ENCODE measurements at regions not wholly inside any gene's neighbourhood (a gene's known extent, or its start where the extent isn't known, plus 50 kb on each side); places are given as distances from the start of the nearest gene placed in this dataset.

DNA sequence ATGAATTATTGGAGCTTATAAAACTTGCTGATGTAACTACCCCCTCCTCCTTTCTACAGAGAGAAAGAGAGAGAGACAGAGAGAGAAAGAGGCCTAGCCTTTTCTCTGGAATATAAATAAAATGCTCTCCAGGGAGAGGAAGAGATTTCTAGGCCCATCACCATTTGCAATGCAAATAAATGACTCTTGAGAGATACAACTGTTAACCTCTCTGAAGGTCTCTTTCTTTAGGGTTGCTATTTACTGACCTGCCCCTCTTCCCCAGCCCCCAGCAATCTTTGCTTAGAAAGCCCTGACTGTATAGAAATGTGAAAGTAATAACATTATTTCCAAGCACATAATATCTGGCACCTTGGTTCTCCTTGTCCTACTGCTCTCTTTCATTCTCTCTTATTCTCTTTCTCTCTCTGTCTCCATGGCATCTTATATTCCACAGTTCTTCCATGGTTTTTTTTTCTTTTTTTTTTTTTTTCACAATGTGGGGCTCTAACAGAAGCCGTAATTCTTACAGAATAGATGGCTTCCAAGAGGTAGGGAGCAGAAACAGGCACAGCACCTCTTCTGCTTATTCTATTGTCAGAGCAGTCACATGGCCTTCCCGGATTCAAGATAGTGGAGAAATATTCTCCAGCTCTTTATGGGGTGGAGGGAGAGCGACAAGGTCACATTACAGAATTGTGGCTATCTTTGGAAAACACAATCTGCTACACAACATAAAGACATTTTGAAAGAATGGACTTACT lies 1087.9 kb upstream of the NUDT12 start:
- H3K9ac ChIP-seq: no peak overlapping the region
- H3K4me3 ChIP-seq: no peak overlapping the region
- H4K20me1 ChIP-seq: no peaks in the 10 kb centered on the region
- H3K27ac ChIP-seq: no peak overlapping the region
- H3K4me1 ChIP-seq: peaks cover 0 to 8% (median 0%) of the 10 kb centered on the region in 10 experiments; a peak in 4 of 20 replicates
- peaks cover 0 to 12% (median 6%) of the 10 kb centered on the region in 11 experiments; a peak in 6 of 22 replicates for H3K9me3 ChIP-seq (replicated peaks in 1 of 11)
- H3K27me3 ChIP-seq: no peaks in the 10 kb centered on the region
- peak overlapping the region in 3 of 11 experiments; percentile 7 to 32 (median 26); a peak in 3 of 22 replicates for H3K4me2 ChIP-seq
- TF ChIP-seq Cebpa-rat (IDR thresholded peaks at IDR 0.05): no peak
- no peaks in the 10 kb centered on the region for H3K36me3 ChIP-seq

DNA sequence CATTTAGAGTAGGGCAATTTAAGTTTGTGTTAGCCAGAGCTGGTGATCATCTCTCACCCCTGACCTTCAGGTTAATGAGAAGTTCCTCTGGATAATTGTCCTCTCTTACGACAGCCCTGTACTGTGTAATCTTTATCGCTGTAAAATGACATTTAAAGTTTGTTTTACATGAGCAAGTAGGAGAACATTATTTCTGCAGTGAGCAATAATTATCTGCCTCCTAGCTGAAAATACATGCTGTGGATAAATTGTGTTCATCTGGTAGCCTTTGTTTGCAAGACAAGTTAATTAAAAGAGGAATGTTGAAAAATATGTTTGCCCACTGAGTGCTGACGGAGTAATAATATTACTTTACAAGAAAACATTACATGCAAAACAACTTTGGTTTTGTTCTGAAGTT lies 1083.8 kb upstream of the NUDT12 start:
- H3K4me2 ChIP-seq: no peak overlapping the region
- no peak overlapping the region for H3K4me3 ChIP-seq
- no peaks in the 10 kb centered on the region for H3K9me3 ChIP-seq (replicated peaks in 1 of 11)
- H3K9ac ChIP-seq: no peak overlapping the region
- no peaks in the 10 kb centered on the region for H4K20me1 ChIP-seq
- no peak for TF ChIP-seq Cebpa-rat (IDR thresholded peaks at IDR 0.05)
- no peak overlapping the region for H3K27ac ChIP-seq
- no peaks in the 10 kb centered on the region for H3K27me3 ChIP-seq
- H3K4me1 ChIP-seq: peaks cover 0 to 8% (median 0%) of the 10 kb centered on the region in 10 experiments; a peak in 5 of 20 replicates
- H3K36me3 ChIP-seq: no peaks in the 10 kb centered on the region

DNA sequence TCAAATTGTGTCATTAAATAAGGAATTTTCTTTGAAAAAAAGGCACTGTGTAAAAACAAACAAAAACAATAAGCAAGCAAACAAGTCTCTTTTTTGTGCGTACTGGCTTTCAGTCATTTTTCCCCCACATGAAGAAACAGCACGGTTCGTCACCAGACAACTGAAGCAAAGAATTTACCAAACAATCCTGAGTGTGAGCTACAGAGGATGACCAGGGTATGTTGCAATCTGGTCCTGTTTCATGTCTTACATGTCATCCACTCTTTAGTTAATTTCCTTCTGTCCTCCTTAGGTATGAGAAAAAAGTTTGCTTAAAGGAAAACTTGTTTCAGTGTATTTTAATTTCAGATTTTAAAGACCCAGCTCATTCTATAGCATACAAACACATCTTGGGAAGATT lies 1080.7 kb upstream of the NUDT12 start:
- Histone ChIP-seq H3K27me3 (no peaks in the 10 kb centered on the region), H3K4me3 (no peak overlapping the region), H3K4me2 (peak overlapping the region in 2 of 11 experiments; percentile 6 to 19; a peak in 3 of 22 replicates), H3K27ac (no peak overlapping the region), H3K36me3 (no peaks in the 10 kb centered on the region), H3K9ac (no peak overlapping the region), H4K20me1 (no peaks in the 10 kb centered on the region), H3K9me3 (replicated peaks in 1 of 11) (no peaks in the 10 kb centered on the region), H3K4me1 (no peaks in the 10 kb centered on the region; a peak in 1 of 20 replicates)
- peak in 2 of 11 experiments; percentile 12 to 33; a peak in 1 of 22 replicates for TF ChIP-seq Cebpa-rat (IDR thresholded peaks at IDR 0.05)

DNA sequence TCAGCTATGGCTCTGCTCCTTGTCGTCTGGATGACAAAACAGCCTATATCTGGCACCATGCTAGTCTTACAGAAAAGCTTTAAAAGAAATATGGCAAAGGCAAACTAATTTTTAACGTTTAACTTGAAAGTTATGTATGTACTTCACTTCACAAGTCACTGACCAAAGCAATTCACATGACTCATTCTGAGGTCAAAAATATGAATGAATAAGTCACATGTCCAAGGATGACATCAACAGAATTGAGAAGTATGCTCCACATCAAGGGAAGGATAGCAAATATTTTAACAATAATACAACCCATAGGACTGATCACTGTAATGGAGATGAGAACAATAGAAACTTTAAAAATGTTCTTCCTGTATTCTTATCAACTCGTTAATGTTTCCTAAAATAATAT lies 1072.6 kb upstream of the NUDT12 start:
- no peaks in the 10 kb centered on the region for H3K27me3 ChIP-seq
- no peak overlapping the region for H3K27ac ChIP-seq
- no peak overlapping the region for H3K4me3 ChIP-seq
- H3K9me3 ChIP-seq (replicated peaks in 1 of 11): no peaks in the 10 kb centered on the region
- H3K9ac ChIP-seq: no peak overlapping the region
- H3K36me3 ChIP-seq: no peaks in the 10 kb centered on the region
- no peaks in the 10 kb centered on the region for H3K4me1 ChIP-seq
- H4K20me1 ChIP-seq: no peaks in the 10 kb centered on the region
- no peak overlapping the region for H3K4me2 ChIP-seq
- no peak for TF ChIP-seq Cebpa-rat (IDR thresholded peaks at IDR 0.05)

DNA sequence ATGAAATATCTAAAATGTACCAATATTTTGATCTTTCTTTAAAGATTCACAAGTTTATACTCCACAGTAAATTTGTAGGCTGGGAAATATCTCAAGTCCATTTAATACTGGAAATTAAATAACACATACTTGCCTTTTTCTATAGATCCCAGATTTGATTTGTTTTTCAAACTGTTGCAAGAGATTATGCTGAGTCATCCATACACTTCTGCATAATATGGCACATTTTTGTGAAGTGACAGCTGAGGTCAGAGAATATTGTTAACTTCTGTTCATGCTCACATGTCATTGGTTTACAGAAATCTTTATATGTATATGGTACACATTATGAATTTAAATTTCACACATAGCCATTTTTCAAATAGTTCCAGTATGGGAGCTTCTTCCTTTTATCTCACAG lies 1066.3 kb upstream of the NUDT12 start:
- Histone ChIP-seq H3K4me2 (peak overlapping the region in 1 of 11 experiments; percentile 2; a peak in 1 of 22 replicates), H3K4me3 (no peak overlapping the region), H3K36me3 (no peaks in the 10 kb centered on the region), H3K4me1 (peaks cover 0 to 5% (median 0%) of the 10 kb centered on the region in 10 experiments; a peak in 1 of 20 replicates), H3K27me3 (no peaks in the 10 kb centered on the region), H4K20me1 (no peaks in the 10 kb centered on the region), H3K9me3 (replicated peaks in 1 of 11) (0 out of 22 replicates have a peak, but pooled peaks cover 0 to 6% (median 0%) of the 10 kb centered on the region in 11 experiments), H3K9ac (no peak overlapping the region), H3K27ac (no peak overlapping the region)
- TF ChIP-seq Cebpa-rat (IDR thresholded peaks at IDR 0.05): no peak

DNA sequence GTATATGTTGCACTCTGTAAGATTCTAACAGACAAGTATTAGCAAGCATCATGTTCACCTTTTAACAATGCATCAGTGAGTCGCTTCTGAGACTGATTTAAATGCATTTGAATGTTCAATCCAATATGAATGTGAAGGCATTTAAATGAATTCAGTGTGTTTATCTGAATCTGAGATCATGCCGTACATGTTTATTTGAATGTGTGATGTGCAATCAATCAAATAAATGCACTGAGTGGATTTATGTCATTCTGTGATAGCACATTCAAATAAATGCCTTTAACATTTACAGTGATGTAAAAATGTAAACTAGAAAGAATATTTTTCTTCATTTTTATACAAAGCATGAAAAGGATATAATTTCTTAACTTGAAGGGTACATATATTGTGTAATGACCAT lies 1063.5 kb upstream of the NUDT12 start:
- Histone ChIP-seq H4K20me1 (no peaks in the 10 kb centered on the region), H3K9ac (no peak overlapping the region), H3K27me3 (no peaks in the 10 kb centered on the region), H3K4me2 (no peak overlapping the region), H3K36me3 (no peaks in the 10 kb centered on the region), H3K9me3 (replicated peaks in 1 of 11) (0 out of 22 replicates have a peak, but pooled peaks cover 0 to 6% (median 0%) of the 10 kb centered on the region in 11 experiments), H3K4me1 (peaks cover 0 to 5% (median 0%) of the 10 kb centered on the region in 10 experiments; a peak in 1 of 20 replicates), H3K4me3 (no peak overlapping the region), H3K27ac (no peak overlapping the region)
- TF ChIP-seq Cebpa-rat (IDR thresholded peaks at IDR 0.05): no peak

DNA sequence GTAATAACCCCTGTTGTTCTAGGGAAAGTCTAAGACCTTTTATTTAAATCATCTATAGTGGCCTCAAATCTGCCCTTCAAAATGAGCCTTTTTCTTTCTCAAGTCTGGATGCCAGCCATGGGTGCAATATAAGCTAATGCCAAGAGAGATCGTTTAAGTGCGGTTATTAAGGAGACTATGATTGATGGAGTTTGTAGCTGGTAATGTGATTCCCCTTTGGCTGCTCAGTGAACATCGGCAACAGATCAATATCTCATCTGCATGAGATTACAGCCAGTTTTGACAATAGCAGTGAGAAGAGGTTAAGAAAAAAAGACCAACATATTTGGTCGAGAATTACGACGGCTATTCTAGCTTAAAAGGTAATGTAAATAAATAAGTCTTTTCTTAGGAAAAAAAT lies 1049.4 kb upstream of the NUDT12 start:
- H3K4me1 ChIP-seq: peaks cover 0 to 8% (median 0%) of the 10 kb centered on the region in 10 experiments; a peak in 1 of 20 replicates
- H3K4me3 ChIP-seq: no peak overlapping the region
- no peaks in the 10 kb centered on the region for H4K20me1 ChIP-seq
- no peaks in the 10 kb centered on the region for H3K36me3 ChIP-seq
- H3K9ac ChIP-seq: no peak overlapping the region
- H3K27me3 ChIP-seq: no peaks in the 10 kb centered on the region
- H3K9me3 ChIP-seq (replicated peaks in 1 of 11): no peaks in the 10 kb centered on the region
- H3K4me2 ChIP-seq: no peak overlapping the region
- no peak overlapping the region for H3K27ac ChIP-seq
- TF ChIP-seq Cebpa-rat (IDR thresholded peaks at IDR 0.05): no peak

DNA sequence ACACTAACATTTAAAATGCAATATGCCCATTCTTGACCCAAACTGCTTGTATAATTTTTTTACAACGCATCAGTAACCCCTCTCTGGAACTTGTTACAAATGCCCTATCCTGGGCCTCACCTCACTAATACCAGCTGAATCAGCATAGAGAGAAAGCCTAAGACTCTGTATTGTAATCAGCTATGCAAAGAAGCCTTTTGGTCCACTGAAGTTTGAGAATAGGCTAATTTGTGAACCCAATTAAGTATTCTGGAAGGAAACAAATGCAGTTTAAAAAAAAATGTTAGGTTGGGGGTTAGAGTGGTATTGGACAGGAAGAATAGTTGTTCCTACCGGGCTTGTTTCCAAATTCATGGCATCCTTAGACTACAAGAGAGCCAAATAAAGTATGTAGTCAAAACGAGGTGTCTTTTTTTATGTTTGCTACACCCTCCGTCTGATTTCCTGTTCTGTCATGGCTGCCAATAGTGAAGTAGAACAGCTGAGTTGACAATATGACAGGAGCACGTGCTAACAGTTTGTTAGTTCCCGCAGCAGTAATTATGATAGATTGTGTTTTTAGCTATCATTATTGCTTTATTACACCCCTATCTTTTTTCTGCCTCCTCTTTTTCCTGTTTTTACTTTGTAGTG lies 1048.7 kb upstream of the NUDT12 start:
- Histone ChIP-seq H3K27me3 (no peaks in the 10 kb centered on the region), H3K4me3 (no peak overlapping the region), H3K36me3 (no peaks in the 10 kb centered on the region), H3K9ac (no peak overlapping the region), H3K27ac (no peak overlapping the region), H4K20me1 (no peaks in the 10 kb centered on the region), H3K4me1 (peaks cover 0 to 8% (median 0%) of the 10 kb centered on the region in 10 experiments; a peak in 1 of 20 replicates), H3K9me3 (replicated peaks in 1 of 11) (no peaks in the 10 kb centered on the region), H3K4me2 (no peak overlapping the region)
- TF ChIP-seq Cebpa-rat (IDR thresholded peaks at IDR 0.05): no peak

DNA sequence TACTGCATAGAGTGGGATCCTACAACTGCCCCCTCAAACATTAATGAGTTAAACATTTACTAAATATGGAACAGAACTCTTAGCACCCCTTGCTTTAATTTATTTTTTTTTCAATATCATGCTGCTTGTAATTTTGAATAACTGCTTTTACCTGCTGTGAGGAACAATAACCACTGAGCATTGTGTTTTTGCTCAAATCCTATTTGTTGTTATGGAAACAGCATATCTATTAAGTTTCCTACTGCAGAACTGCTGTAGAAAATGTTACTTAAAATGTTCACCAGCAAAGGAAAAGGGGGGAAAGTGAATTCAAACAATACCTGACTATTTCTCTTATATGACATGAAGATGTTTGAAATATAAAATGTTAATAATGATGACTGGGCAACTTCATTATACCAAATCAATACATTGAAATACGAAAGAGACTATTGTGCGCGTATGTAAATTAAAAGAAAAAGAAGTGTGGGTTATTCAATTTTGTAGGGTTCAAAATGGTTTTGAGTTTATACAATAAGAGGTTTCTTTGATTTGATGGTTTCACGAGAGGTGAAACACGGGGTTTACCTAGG lies 1043.8 kb upstream of the NUDT12 start:
- TF ChIP-seq Cebpa-rat (IDR thresholded peaks at IDR 0.05): no peak
- Histone ChIP-seq H3K4me2 (no peak overlapping the region), H3K9me3 (replicated peaks in 1 of 11) (no peaks in the 10 kb centered on the region)

More for the DNA sequence above, 1043.8 kb upstream of the NUDT12 start:
- H4K20me1 ChIP-seq: no peaks in the 10 kb centered on the region
- H3K36me3 ChIP-seq: no peaks in the 10 kb centered on the region
- no peak overlapping the region for H3K4me3 ChIP-seq
- no peaks in the 10 kb centered on the region for H3K4me1 ChIP-seq
- no peaks in the 10 kb centered on the region for H3K27me3 ChIP-seq
- no peak overlapping the region for H3K27ac ChIP-seq
- H3K9ac ChIP-seq: no peak overlapping the region
